Hepatocyte (in vitro differentiated cells): ENCODE measurements at regions not wholly inside any gene's neighbourhood (a gene's known extent, or its start where the extent isn't known, plus 50 kb on each side); places are given as distances from the start of the nearest gene placed in this dataset.

Experiments used
- EZH2 ChIP-seq: fragments of 200-600 bp; sonication (generic); IDR thresholded peaks from 2 replicates; pipeline ENCODE4 v1.6.1; 2016; ENCODE audit warnings: antibody characterized with exemption, mild to moderate bottlenecking, borderline replicate concordance
- TF ChIP-seq, protein P1 (sequence below): fragments of 200-600 bp; sonication (generic); IDR thresholded peaks from 2 replicates; pipeline ENCODE4 v1.5.1; 2016; ENCODE audit warnings: antibody characterized with exemption, mild to moderate bottlenecking; ENCODE audit not compliant: poor library complexity

DNA sequence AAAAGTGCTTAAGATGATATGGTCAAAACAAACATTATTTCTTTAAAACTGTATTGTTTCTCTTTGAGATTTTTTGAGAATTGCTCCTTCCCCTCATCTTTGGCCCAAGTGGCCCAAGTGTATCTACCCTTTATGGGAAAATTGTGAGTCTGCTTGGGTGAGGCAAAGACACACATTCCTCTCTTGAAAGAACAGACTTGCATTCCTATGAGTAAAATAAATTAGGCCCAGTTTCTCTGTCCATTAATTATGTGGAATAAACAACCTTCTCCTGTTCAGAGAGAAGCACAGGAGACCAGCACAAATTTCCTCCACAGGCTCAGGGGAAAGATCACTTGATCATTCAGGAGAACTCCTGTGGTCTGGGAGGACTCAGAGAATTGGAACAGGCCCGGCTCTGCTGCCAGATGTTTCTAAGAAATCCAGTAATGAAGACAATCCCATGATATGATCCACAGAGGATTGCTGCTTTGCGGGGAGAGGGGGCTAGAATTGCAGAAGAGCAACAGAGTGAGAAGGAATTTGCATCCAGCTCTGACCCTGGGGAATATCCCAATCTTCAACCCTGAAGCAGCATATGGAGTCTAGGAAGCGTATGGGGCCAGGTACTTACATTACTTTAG is 53.8 kb upstream of the BOC start:
- TF ChIP-seq, protein P1, sequence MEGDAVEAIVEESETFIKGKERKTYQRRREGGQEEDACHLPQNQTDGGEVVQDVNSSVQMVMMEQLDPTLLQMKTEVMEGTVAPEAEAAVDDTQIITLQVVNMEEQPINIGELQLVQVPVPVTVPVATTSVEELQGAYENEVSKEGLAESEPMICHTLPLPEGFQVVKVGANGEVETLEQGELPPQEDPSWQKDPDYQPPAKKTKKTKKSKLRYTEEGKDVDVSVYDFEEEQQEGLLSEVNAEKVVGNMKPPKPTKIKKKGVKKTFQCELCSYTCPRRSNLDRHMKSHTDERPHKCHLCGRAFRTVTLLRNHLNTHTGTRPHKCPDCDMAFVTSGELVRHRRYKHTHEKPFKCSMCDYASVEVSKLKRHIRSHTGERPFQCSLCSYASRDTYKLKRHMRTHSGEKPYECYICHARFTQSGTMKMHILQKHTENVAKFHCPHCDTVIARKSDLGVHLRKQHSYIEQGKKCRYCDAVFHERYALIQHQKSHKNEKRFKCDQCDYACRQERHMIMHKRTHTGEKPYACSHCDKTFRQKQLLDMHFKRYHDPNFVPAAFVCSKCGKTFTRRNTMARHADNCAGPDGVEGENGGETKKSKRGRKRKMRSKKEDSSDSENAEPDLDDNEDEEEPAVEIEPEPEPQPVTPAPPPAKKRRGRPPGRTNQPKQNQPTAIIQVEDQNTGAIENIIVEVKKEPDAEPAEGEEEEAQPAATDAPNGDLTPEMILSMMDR, result no peak
- TF ChIP-seq EZH2, result no peak
